ENCODE measurements at regions not wholly inside any gene's neighbourhood (a gene's known extent, or its start where the extent isn't known, plus 50 kb on each side); places are given as distances from the start of the nearest gene placed in this dataset.

DNA sequence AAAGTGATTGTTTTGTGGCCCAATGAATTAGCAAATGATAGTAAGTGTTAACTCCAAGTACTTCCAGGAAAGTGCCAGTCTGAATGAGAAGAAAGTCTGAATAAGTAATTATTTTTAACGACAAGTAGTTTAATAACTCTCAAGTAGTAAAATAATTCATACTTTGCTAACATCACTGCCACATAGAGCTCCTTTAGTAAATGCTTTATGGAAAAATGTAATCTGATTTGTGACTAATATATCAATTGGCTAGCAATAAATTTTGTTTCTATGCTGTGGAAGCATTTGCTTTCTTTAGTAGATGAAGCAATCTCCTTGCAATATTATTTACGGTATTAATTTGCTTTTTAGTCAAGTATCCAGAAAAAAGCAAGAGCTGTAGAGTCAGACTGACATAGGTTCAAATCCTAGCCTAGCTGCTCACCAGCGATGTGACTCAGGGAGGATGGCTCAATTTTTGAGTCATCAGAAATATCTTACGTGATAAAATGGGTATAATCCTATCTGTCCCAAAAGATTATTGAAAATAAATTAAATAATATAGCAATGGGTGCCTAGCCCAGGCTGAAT is 329.3 kb downstream of the FGFR2 start:
- DNase-seq (ENCODE audit: low read depth, low spot score), result no peak
- Histone ChIP-seq H3K4me2 (ENCODE audit: control insufficient read depth, insufficient read depth) (no peak overlapping the region), H3K36me3 (ENCODE audit: control insufficient read depth in 2 of 2, insufficient read depth in 2 of 2, low read length in 1 of 2) (no peaks in the 10 kb centered on the region), H3K4me3 (no peak overlapping the region), H3K79me2 (ENCODE audit: control insufficient read depth, insufficient read depth, low read length) (no peaks in the 10 kb centered on the region), H4K20me1 (ENCODE audit: control insufficient read depth, insufficient read depth) (no peaks in the 10 kb centered on the region), H3K9ac (ENCODE audit: control insufficient read depth, insufficient read depth, low read length) (no peak overlapping the region), H3K4me1 (ENCODE audit: control insufficient read depth, insufficient read depth, low read length) (no peaks in the 10 kb centered on the region), H3K9me3 (replicated peaks; ENCODE audit: control insufficient read depth, insufficient read depth, low read length) (no peaks in the 10 kb centered on the region), H3K27me3 (replicated peaks in 1 of 2; ENCODE audit: control insufficient read depth in 2 of 2, insufficient read depth in 2 of 2, low read length in 1 of 2) (no peaks in the 10 kb centered on the region; a peak in 1 of 4 replicates), H3K27ac (ENCODE audit: control insufficient read depth, insufficient read depth) (no peak overlapping the region), H2AFZ (ENCODE audit: control insufficient read depth, low read depth, low read length) (no peak overlapping the region)
- ChIA-PET SMC1A (ENCODE audit: uncharacterized antibody, unreplicated experiment) (no interaction called here), POLR2A (no interaction called here), RAD21 (ENCODE audit: unreplicated experiment) (no interaction called here), CTCF (interaction anchor here (0.5 kb wide), 1 partner anchor 1380 kb away, joined by 3 read pairs; no protein-coding TSS in a partner anchor)
- no peak for FAIRE-seq
- in situ Hi-C loops (cut with MboI), result no loop called here
- 10% methylated on average over 4 of the region's 4 CpGs for WGBS (ENCODE audit: insufficient coverage, insufficient replicate concordance, low lambda C conversion rate, missing lambda C conversion rate)
- intact Hi-C loops (cut with micrococcal nuclease; ENCODE audit: unreplicated experiment), result no loop called here
- no TSS peak for BruUV-seq (replicated peaks)
- no peak for ATAC-seq
- TF ChIP-seq CREB1 (IDR thresholded peaks at IDR 0.05; ENCODE audit: low read depth), result no peak
- TF ChIP-seq MTA2 (IDR thresholded peaks at IDR 0.05; ENCODE audit: low read depth), result no peak
- TF ChIP-seq POLR2AphosphoS2 (IDR thresholded peaks at IDR 0.05; ENCODE audit: low read depth, low read length), result no peak
- TF ChIP-seq CTCF (IDR thresholded peaks at IDR 0.05 in 2 of 3, conservative IDR thresholded peaks at IDR 0.05 in 1 of 3; ENCODE audit: control insufficient read depth in 2 of 3, extremely low read depth in 1 of 3, insufficient read depth in 1 of 3, low read depth in 3 of 3, low read length in 3 of 3), result no peak
- TF ChIP-seq NRF1 (conservative IDR thresholded peaks at IDR 0.05; ENCODE audit: low read depth, low read length), result no peak
- TF ChIP-seq PBX3 (IDR thresholded peaks at IDR 0.05; ENCODE audit: insufficient replicate concordance, low read depth, low read length), result no peak
- TF ChIP-seq EED (IDR thresholded peaks at IDR 0.05; ENCODE audit: low read depth), result no peak
- no peak for TF ChIP-seq SMAD5 (IDR thresholded peaks at IDR 0.05; ENCODE audit: low read depth)
- no peak for TF ChIP-seq EGR1 (IDR thresholded peaks at IDR 0.05; ENCODE audit: borderline replicate concordance in 1 of 2, low read depth in 2 of 2, low read length in 2 of 2)
- TF ChIP-seq, protein P1, sequence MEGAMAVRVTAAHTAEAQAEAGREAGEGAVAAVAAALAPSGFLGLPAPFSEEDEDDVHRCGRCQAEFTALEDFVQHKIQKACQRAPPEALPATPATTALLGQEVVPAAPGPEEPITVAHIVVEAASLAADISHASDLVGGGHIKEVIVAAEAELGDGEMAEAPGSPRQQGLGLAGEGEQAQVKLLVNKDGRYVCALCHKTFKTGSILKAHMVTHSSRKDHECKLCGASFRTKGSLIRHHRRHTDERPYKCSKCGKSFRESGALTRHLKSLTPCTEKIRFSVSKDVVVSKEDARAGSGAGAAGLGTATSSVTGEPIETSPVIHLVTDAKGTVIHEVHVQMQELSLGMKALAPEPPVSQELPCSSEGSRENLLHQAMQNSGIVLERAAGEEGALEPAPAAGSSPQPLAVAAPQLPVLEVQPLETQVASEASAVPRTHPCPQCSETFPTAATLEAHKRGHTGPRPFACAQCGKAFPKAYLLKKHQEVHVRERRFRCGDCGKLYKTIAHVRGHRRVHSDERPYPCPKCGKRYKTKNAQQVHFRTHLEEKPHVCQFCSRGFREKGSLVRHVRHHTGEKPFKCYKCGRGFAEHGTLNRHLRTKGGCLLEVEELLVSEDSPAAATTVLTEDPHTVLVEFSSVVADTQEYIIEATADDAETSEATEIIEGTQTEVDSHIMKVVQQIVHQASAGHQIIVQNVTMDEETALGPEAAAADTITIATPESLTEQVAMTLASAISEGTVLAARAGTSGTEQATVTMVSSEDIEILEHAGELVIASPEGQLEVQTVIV (IDR thresholded peaks at IDR 0.05; ENCODE audit: borderline replicate concordance, partially characterized antibody), result no peak
- no peak for TF ChIP-seq SUZ12 (IDR thresholded peaks at IDR 0.05; ENCODE audit: unreplicated experiment)
- TF ChIP-seq CBFB (IDR thresholded peaks at IDR 0.05; ENCODE audit: low read depth), result no peak
- TF ChIP-seq, protein P2, sequence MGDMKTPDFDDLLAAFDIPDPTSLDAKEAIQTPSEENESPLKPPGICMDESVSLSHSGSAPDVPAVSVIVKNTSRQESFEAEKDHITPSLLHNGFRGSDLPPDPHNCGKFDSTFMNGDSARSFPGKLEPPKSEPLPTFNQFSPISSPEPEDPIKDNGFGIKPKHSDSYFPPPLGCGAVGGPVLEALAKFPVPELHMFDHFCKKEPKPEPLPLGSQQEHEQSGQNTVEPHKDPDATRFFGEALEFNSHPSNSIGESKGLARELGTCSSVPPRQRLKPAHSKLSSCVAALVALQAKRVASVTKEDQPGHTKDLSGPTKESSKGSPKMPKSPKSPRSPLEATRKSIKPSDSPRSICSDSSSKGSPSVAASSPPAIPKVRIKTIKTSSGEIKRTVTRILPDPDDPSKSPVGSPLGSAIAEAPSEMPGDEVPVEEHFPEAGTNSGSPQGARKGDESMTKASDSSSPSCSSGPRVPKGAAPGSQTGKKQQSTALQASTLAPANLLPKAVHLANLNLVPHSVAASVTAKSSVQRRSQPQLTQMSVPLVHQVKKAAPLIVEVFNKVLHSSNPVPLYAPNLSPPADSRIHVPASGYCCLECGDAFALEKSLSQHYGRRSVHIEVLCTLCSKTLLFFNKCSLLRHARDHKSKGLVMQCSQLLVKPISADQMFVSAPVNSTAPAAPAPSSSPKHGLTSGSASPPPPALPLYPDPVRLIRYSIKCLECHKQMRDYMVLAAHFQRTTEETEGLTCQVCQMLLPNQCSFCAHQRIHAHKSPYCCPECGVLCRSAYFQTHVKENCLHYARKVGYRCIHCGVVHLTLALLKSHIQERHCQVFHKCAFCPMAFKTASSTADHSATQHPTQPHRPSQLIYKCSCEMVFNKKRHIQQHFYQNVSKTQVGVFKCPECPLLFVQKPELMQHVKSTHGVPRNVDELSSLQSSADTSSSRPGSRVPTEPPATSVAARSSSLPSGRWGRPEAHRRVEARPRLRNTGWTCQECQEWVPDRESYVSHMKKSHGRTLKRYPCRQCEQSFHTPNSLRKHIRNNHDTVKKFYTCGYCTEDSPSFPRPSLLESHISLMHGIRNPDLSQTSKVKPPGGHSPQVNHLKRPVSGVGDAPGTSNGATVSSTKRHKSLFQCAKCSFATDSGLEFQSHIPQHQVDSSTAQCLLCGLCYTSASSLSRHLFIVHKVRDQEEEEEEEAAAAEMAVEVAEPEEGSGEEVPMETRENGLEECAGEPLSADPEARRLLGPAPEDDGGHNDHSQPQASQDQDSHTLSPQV (IDR thresholded peaks at IDR 0.05), result no peak

Data from GM12878 (cell line).